ENCODE measurements at regions not wholly inside any gene's neighbourhood (a gene's known extent, or its start where the extent isn't known, plus 50 kb on each side); places are given as distances from the start of the nearest gene placed in this dataset.

- H3K4me3 ChIP-seq, result no peak overlapping the region
- H3K27me3 ChIP-seq, result no peaks in the 10 kb centered on the region
- no peak overlapping the region for H3K27ac ChIP-seq
- no peaks in the 10 kb centered on the region for H3K4me1 ChIP-seq (ENCODE audit: low read depth)
- no peaks in the 10 kb centered on the region for H3K36me3 ChIP-seq
- TF ChIP-seq, protein P1, sequence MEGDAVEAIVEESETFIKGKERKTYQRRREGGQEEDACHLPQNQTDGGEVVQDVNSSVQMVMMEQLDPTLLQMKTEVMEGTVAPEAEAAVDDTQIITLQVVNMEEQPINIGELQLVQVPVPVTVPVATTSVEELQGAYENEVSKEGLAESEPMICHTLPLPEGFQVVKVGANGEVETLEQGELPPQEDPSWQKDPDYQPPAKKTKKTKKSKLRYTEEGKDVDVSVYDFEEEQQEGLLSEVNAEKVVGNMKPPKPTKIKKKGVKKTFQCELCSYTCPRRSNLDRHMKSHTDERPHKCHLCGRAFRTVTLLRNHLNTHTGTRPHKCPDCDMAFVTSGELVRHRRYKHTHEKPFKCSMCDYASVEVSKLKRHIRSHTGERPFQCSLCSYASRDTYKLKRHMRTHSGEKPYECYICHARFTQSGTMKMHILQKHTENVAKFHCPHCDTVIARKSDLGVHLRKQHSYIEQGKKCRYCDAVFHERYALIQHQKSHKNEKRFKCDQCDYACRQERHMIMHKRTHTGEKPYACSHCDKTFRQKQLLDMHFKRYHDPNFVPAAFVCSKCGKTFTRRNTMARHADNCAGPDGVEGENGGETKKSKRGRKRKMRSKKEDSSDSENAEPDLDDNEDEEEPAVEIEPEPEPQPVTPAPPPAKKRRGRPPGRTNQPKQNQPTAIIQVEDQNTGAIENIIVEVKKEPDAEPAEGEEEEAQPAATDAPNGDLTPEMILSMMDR (IDR thresholded peaks at IDR 0.05; ENCODE audit: low read depth, low read length), result no peak
- H3K9me3 ChIP-seq (ENCODE audit: low read depth), result no peaks in the 10 kb centered on the region
- no peak for DNase-seq (ENCODE audit: low read depth in 1 of 2, low spot score in 1 of 2)
These were observed 530.2 kb downstream of the MCTP2 start for GRCh38 chr15:94761574-94761973.

GRCh38 chr15:94769089-94769488 is 537.7 kb downstream of the MCTP2 start:
- H3K36me3 ChIP-seq, result no peaks in the 10 kb centered on the region
- H3K27me3 ChIP-seq, result no peaks in the 10 kb centered on the region
- DNase-seq (ENCODE audit: low read depth in 1 of 2, low spot score in 1 of 2), result no peak
- H3K4me3 ChIP-seq, result no peak overlapping the region
- no peaks in the 10 kb centered on the region for H3K9me3 ChIP-seq (ENCODE audit: low read depth)
- no peaks in the 10 kb centered on the region for H3K4me1 ChIP-seq (ENCODE audit: low read depth)
- TF ChIP-seq, protein P1 (IDR thresholded peaks at IDR 0.05; ENCODE audit: low read depth, low read length), result no peak
- H3K27ac ChIP-seq, result no peak overlapping the region

GRCh38 chr15:94770199-94770598 is 538.8 kb downstream of the MCTP2 start:
- H3K4me1 ChIP-seq (ENCODE audit: low read depth), result no peaks in the 10 kb centered on the region

DNA sequence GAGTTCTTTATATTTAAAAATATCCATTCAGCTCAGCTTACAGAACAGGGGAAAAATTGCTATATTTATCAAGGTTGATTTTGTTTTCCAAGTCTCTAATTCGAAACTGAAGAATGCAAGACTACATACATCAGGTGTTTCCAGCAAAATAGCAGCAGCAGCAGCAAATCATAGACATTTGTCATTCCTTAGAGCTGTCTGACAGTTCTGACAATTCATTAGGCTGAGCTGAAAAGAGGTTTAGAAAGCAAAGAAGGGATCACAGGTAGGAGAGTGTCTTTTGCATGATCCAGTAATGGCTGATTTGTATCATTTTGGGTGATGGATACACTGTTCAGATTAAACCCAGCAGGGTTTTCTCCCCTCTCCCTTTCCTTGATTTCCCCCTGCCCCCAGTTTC is 545.7 kb downstream of the MCTP2 start:
- TF ChIP-seq, protein P1 (IDR thresholded peaks at IDR 0.05; ENCODE audit: low read depth, low read length), result no peak
- H3K36me3 ChIP-seq, result no peaks in the 10 kb centered on the region
- no peaks in the 10 kb centered on the region for H3K27me3 ChIP-seq
- H3K27ac ChIP-seq, result no peak overlapping the region
- no peak overlapping the region for H3K4me3 ChIP-seq
- no peak for DNase-seq (ENCODE audit: low read depth in 1 of 2, low spot score in 1 of 2)
- H3K9me3 ChIP-seq (ENCODE audit: low read depth), result no peaks in the 10 kb centered on the region
- H3K4me1 ChIP-seq (ENCODE audit: low read depth), result no peaks in the 10 kb centered on the region

More at GRCh38 chr15:94770199-94770598, 538.8 kb downstream of the MCTP2 start:
- Histone ChIP-seq H3K4me3 (no peak overlapping the region), H3K36me3 (no peaks in the 10 kb centered on the region), H3K27me3 (no peaks in the 10 kb centered on the region), H3K9me3 (ENCODE audit: low read depth) (no peaks in the 10 kb centered on the region), H3K27ac (no peak overlapping the region)
- TF ChIP-seq, protein P1 (IDR thresholded peaks at IDR 0.05; ENCODE audit: low read depth, low read length), result no peak
- no peak for DNase-seq (ENCODE audit: low read depth in 1 of 2, low spot score in 1 of 2)

DNA sequence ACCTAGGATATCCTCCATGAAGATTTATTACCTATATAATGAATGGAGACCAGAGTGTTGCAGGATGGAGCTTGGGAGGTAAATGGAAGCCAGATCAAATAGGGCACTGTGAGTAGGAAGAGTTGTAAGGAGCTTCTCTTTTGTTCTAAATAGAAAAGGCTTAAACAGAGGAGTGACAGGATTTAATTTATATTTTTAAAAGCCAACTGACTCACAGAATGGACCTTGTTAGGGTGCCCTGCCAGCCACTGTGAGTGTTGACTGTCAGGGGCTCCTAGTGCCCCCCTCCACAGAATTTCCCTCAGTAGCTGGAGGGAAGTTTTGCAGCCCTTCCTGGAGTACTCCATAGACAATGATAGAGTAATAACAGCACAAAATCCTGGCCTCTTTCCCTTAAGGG is 547.5 kb downstream of the MCTP2 start:
- H3K4me1 ChIP-seq (ENCODE audit: low read depth), result no peaks in the 10 kb centered on the region
- no peak overlapping the region for H3K27ac ChIP-seq
- H3K27me3 ChIP-seq, result no peaks in the 10 kb centered on the region
- no peaks in the 10 kb centered on the region for H3K9me3 ChIP-seq (ENCODE audit: low read depth)
- DNase-seq (ENCODE audit: low read depth in 1 of 2, low spot score in 1 of 2), result no peak
- no peak overlapping the region for H3K4me3 ChIP-seq
- TF ChIP-seq, protein P1 (IDR thresholded peaks at IDR 0.05; ENCODE audit: low read depth, low read length), result no peak
- H3K36me3 ChIP-seq, result no peaks in the 10 kb centered on the region

DNA sequence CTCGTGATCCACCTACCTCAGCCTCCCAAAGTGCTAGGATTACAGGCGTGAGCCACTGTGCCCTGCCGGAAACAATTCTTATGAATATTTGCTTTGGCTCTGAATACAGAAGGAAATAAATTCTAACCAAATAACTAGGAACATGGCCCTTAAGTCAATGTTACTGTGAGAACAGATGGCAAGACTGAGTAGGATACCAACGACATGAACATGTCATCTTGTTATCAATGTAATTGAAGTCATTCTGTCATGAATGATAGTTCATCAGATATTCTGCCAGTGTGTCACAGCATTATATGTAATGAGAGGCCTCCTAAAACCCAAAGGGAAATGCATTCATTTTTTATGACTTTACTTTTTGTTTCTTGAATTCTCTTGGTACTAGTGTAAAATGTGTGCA is 548.8 kb downstream of the MCTP2 start:
- Histone ChIP-seq H3K9me3 (ENCODE audit: low read depth) (no peaks in the 10 kb centered on the region), H3K27ac (no peak overlapping the region)

More for the DNA sequence above, 548.8 kb downstream of the MCTP2 start:
- TF ChIP-seq, protein P1 (IDR thresholded peaks at IDR 0.05; ENCODE audit: low read depth, low read length), result no peak
- Histone ChIP-seq H3K36me3 (no peaks in the 10 kb centered on the region), H3K27me3 (no peaks in the 10 kb centered on the region), H3K4me3 (no peak overlapping the region), H3K4me1 (ENCODE audit: low read depth) (no peaks in the 10 kb centered on the region)
- no peak for DNase-seq (ENCODE audit: low read depth in 1 of 2, low spot score in 1 of 2)

All from cardiac muscle cell (in vitro differentiated cells and primary cell).